GM23338 (cell line): ENCODE measurements at regions not wholly inside any gene's neighbourhood (a gene's known extent, or its start where the extent isn't known, plus 50 kb on each side); places are given as distances from the start of the nearest gene placed in this dataset.
A peak's percentile ranks its signal among the peaks of the same experiment; 100 is the strongest.

Source experiments
- ATAC-seq: fragments of 200-7000 bp; cut with Tn5 transposase; 3 replicates; pipeline ENCODE4 v1.9.1; 2020
- DNase-seq: peaks from one replicate; pipeline ENCODE4 v3.0.0-alpha.2; 2015; ENCODE audit warnings: low spot score
- H2AFZ ChIP-seq: fragments of 200-600 bp; sonication (generic); 2 replicates; pipeline ENCODE4 v1.8.0; 2016; ENCODE audit warnings: antibody characterized with exemption, mild to moderate bottlenecking, moderate library complexity
- H3F3A ChIP-seq: fragments of 200-600 bp; sonication (generic); replicated peaks from 2 replicates; pipeline ENCODE4 v1.8.0; 2017; ENCODE audit warnings: antibody characterized with exemption, mixed run types, low read depth
- H3K27ac ChIP-seq: fragments of 200-600 bp; sonication (generic); 2 replicates; pipeline ENCODE4 v1.6.1; 2016; ENCODE audit warnings: low read depth
- H3K27me3 ChIP-seq: fragments of 200-600 bp; sonication (generic); 2 replicates; pipeline ENCODE4 v1.8.0; 2016; ENCODE audit warnings: mild to moderate bottlenecking, mixed run types, moderate library complexity; ENCODE audit not compliant: insufficient read depth
- H3K36me3 ChIP-seq: fragments of 200-600 bp; sonication (generic); 2 replicates; pipeline ENCODE4 v1.8.0; 2016; ENCODE audit warnings: mild to moderate bottlenecking; ENCODE audit not compliant: insufficient read depth
- H3K4me1 ChIP-seq: fragments of 200-600 bp; sonication (generic); 2 replicates; pipeline ENCODE4 v1.8.0; 2016; ENCODE audit warnings: mild to moderate bottlenecking, moderate library complexity; ENCODE audit not compliant: insufficient read depth
- H3K4me2 ChIP-seq: fragments of 200-600 bp; sonication (generic); 2 replicates; pipeline ENCODE4 v1.7.1; 2017; ENCODE audit warnings: mixed run types
- H3K4me3 ChIP-seq: fragments of 200-600 bp; sonication (generic); 2 replicates; pipeline ENCODE4 v1.6.1; 2016; ENCODE audit warnings: mixed run types
- H3K79me2 ChIP-seq: fragments of 200-600 bp; sonication (generic); replicated peaks from 2 replicates; pipeline ENCODE4 v1.8.0; 2017; ENCODE audit warnings: mild to moderate bottlenecking; ENCODE audit not compliant: insufficient read depth
- H3K9me2 ChIP-seq: fragments of 200-600 bp; sonication (generic); 2 replicates; pipeline ENCODE4 v1.8.0; 2017; ENCODE audit not compliant: insufficient read depth
- H4K20me1 ChIP-seq: fragments of 200-600 bp; sonication (generic); replicated peaks from 2 replicates; pipeline ENCODE4 v1.8.0; 2017; ENCODE audit warnings: mild to moderate bottlenecking; ENCODE audit not compliant: insufficient read depth
- H3K27ac Mint-ChIP-seq: 2 replicates; pipeline ENCODE4 v1.8.0; 2020; ENCODE audit warnings: inconsistent platforms, mild to moderate bottlenecking, moderate library complexity, mixed read lengths
- H3K27me3 Mint-ChIP-seq: 3 replicates; pipeline ENCODE4 v1.8.0; 2022; ENCODE audit warnings: low read depth, mild to moderate bottlenecking, moderate library complexity, mixed read lengths, inconsistent platforms; ENCODE audit not compliant: insufficient read depth, poor library complexity
- H3K36me3 Mint-ChIP-seq: 3 replicates; pipeline ENCODE4 v1.8.0; 2021; ENCODE audit warnings: low read depth, mild to moderate bottlenecking, inconsistent platforms, moderate library complexity, mixed read lengths
- H3K4me1 Mint-ChIP-seq: 3 replicates; pipeline ENCODE4 v1.8.0; 2020; ENCODE audit warnings: mild to moderate bottlenecking, inconsistent platforms, mixed read lengths
- H3K4me3 Mint-ChIP-seq: 3 replicates; pipeline ENCODE4 v1.8.0; 2021; ENCODE audit warnings: moderate library complexity, mild to moderate bottlenecking, inconsistent platforms, mixed read lengths
- H3K9me3 Mint-ChIP-seq: 3 replicates; pipeline ENCODE4 v1.8.0; 2020; ENCODE audit warnings: moderate library complexity, mild to moderate bottlenecking, inconsistent platforms, mixed read lengths
- CTCF ChIP-seq, 2 experiments: fragments of 200-600 bp in 1 of 2; sonication (generic) in 1 of 2; conservative IDR thresholded peaks; 2 replicates each; pipeline versions ENCODE4 v1.5.1 to v1.6.1; 2016 to 2017; ENCODE audit warnings: antibody characterized with exemption in 2 of 2, low read depth in 2 of 2, mild to moderate bottlenecking in 2 of 2, moderate library complexity in 1 of 2
- ZNF114 ChIP-seq: fragments of 250-450 bp; sonication (Bioruptor Pico); IDR thresholded peaks from 2 replicates; pipeline ENCODE4 v1.5.0; 2020; ENCODE audit warnings: mild to moderate bottlenecking, moderate library complexity
- ZNF331 ChIP-seq: fragments of 250-450 bp; sonication (Bioruptor Pico); IDR thresholded peaks from 2 replicates; pipeline ENCODE4 v1.5.0; 2020; ENCODE audit warnings: low read depth, mild to moderate bottlenecking, moderate library complexity
- ZNF462 ChIP-seq: fragments of 250-450 bp; sonication (Bioruptor Pico); IDR thresholded peaks from 2 replicates; pipeline ENCODE4 v1.5.0; 2020; ENCODE audit warnings: mild to moderate bottlenecking, moderate library complexity

GRCh38 chr2:121094845-121095244 lies 190.2 kb downstream of the TFCP2L1 start (continued):
- no peak for TF ChIP-seq ZNF462 (CRISPR knock-in tag)
- no peak for TF ChIP-seq CTCF (conservative IDR thresholded peaks at IDR 0.05; ENCODE audit: low read depth in 2 of 2)
- TF ChIP-seq ZNF114 (CRISPR knock-in tag), result no peak
- TF ChIP-seq ZNF331 (CRISPR knock-in tag), result no peak

GRCh38 chr2:121095257-121096080 lies 189.5 kb downstream of the TFCP2L1 start:
- peak; percentile 93 for ATAC-seq
- TF ChIP-seq ZNF331 (CRISPR knock-in tag) (no peak), CTCF (conservative IDR thresholded peaks at IDR 0.05; ENCODE audit: low read depth in 2 of 2) (peak; percentile 70 to 98)

More at GRCh38 chr2:121095257-121096080, 189.5 kb downstream of the TFCP2L1 start:
- Histone ChIP-seq H3F3A (no peaks in the 10 kb centered on the region), H3K79me2 (no peaks in the 10 kb centered on the region), H3K27me3 (no peaks in the 10 kb centered on the region), H3K4me1 (no peaks in the 10 kb centered on the region), H3K27ac (no peak overlapping the region), H2AFZ (peak overlapping the region; percentile 84; the same call in 1 of the 2 replicates), H3K9me2 (no peaks in the 10 kb centered on the region), H3K4me3 (no peak overlapping the region), H3K36me3 (no peaks in the 10 kb centered on the region), H3K4me2 (no peak overlapping the region), H4K20me1 (no peaks in the 10 kb centered on the region)
- no peak overlapping the region for H3K27ac Mint-ChIP-seq
- H3K27me3 Mint-ChIP-seq, result peaks cover 15% of the 10 kb centered on the region
- peaks cover 4% of the 10 kb centered on the region for H3K4me1 Mint-ChIP-seq
- peak; percentile 90 for DNase-seq
- H3K9me3 Mint-ChIP-seq, result peaks cover 10% of the 10 kb centered on the region; the same call in 2 of the 3 replicates
- no peak overlapping the region; the same call in 2 of the 3 replicates for H3K4me3 Mint-ChIP-seq
- H3K36me3 Mint-ChIP-seq, result peaks cover 3% of the 10 kb centered on the region; the same call in 1 of the 3 replicates
